ENCODE measurements at regions not wholly inside any gene's neighbourhood (a gene's known extent, or its start where the extent isn't known, plus 50 kb on each side); places are given as distances from the start of the nearest gene placed in this dataset.

- H3K4me3 ChIP-seq (ENCODE audit: low read depth, low read length): no peak overlapping the region
- no peaks in the 10 kb centered on the region for H3K4me1 ChIP-seq (ENCODE audit: control insufficient read depth, insufficient read depth, low read length)
- H3K36me3 ChIP-seq (ENCODE audit: control insufficient read depth, insufficient read depth, low read length): no peaks in the 10 kb centered on the region
- WGBS (ENCODE audit: insufficient coverage): no CpG with 5 or more reads among the region's 1 CpG
- DNase-seq (ENCODE audit: low read depth in 4 of 6, low spot score in 6 of 6): no peak
- no peak overlapping the region for H3K27ac ChIP-seq (ENCODE audit: low read depth, low read length)
- no peaks in the 10 kb centered on the region for H3K9me3 ChIP-seq (ENCODE audit: control insufficient read depth, insufficient read depth, low read length)
- no peaks in the 10 kb centered on the region for H3K27me3 ChIP-seq (ENCODE audit: control insufficient read depth, insufficient read depth, low read length)
These were observed 116.1 kb upstream of the GALNT2 start for GRCh38 chr1:229950908-229951307.

- H3K4me3 ChIP-seq (ENCODE audit: low read depth, low read length): no peak overlapping the region
- no peaks in the 10 kb centered on the region for H3K9me3 ChIP-seq (ENCODE audit: control insufficient read depth, insufficient read depth, low read length)
- WGBS (ENCODE audit: insufficient coverage): 100% methylated on average over 1 of the region's 2 CpGs
- DNase-seq (ENCODE audit: low read depth in 4 of 6, low spot score in 6 of 6): no peak
- H3K4me1 ChIP-seq (ENCODE audit: control insufficient read depth, insufficient read depth, low read length): no peaks in the 10 kb centered on the region
- no peak overlapping the region for H3K27ac ChIP-seq (ENCODE audit: low read depth, low read length)
- no peaks in the 10 kb centered on the region for H3K27me3 ChIP-seq (ENCODE audit: control insufficient read depth, insufficient read depth, low read length)
- no peaks in the 10 kb centered on the region for H3K36me3 ChIP-seq (ENCODE audit: control insufficient read depth, insufficient read depth, low read length)
These were observed 115.0 kb upstream of the GALNT2 start for GRCh38 chr1:229951856-229952534.

DNA sequence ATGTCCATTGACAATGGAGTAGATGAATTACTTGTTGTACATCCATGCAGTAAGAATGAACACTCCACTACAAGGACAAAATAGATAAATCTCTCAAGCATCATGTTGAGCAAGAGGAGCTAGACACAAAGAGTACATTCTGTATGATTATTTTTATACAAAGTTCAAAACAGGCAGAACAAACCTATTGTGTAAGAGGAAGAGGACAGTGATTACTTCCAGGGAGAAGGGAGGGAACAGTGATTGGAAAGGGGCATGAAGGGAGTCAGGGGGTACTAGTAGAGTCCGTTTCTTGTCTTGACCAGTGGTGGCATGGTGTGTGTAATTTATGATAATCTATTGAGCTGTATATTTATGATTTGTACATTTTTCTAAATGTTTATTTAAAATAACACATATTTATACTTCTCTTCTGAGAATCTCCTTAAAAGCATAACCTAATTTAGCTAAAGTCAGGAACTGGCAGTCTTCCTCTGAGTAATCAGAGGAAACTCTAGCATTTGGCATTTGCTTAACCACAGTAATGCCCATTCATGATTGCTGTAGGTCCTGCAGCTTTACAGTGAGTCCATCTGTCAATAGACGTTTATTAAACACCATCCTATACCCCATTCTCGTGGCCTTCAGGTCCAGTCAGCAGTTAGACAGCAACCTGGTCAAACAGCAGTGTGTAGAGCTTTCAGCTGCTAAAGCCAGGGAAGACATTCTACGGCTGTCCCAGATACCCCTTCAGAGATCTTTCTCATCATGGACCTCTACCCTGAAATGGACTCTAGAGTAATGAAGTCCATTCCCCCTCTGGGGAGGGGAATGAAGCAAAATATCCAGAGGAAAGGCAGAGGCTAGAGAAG lies 114.1 kb upstream of the GALNT2 start:
- 90% methylated on average over 3 of the region's 4 CpGs for WGBS (ENCODE audit: insufficient coverage)
- no peak for DNase-seq (ENCODE audit: low read depth in 4 of 6, low spot score in 6 of 6)
- H3K9me3 ChIP-seq (ENCODE audit: control insufficient read depth, insufficient read depth, low read length): no peaks in the 10 kb centered on the region
- no peaks in the 10 kb centered on the region for H3K27me3 ChIP-seq (ENCODE audit: control insufficient read depth, insufficient read depth, low read length)
- no peak overlapping the region for H3K4me3 ChIP-seq (ENCODE audit: low read depth, low read length)
- H3K27ac ChIP-seq (ENCODE audit: low read depth, low read length): no peak overlapping the region
- no peaks in the 10 kb centered on the region for H3K36me3 ChIP-seq (ENCODE audit: control insufficient read depth, insufficient read depth, low read length)
- no peaks in the 10 kb centered on the region for H3K4me1 ChIP-seq (ENCODE audit: control insufficient read depth, insufficient read depth, low read length)

GRCh38 chr1:229953736-229954326 lies 113.2 kb upstream of the GALNT2 start:
- Histone ChIP-seq H3K4me3 (ENCODE audit: low read depth, low read length) (no peak overlapping the region), H3K4me1 (ENCODE audit: control insufficient read depth, insufficient read depth, low read length) (no peaks in the 10 kb centered on the region), H3K36me3 (ENCODE audit: control insufficient read depth, insufficient read depth, low read length) (no peaks in the 10 kb centered on the region), H3K27ac (ENCODE audit: low read depth, low read length) (no peak overlapping the region), H3K27me3 (ENCODE audit: control insufficient read depth, insufficient read depth, low read length) (no peaks in the 10 kb centered on the region), H3K9me3 (ENCODE audit: control insufficient read depth, insufficient read depth, low read length) (no peaks in the 10 kb centered on the region)
- DNase-seq (ENCODE audit: low read depth in 4 of 6, low spot score in 6 of 6): no peak
- WGBS (ENCODE audit: insufficient coverage): no CpG with 5 or more reads among the region's 1 CpG

- 100% methylated on average over 1 of the region's 2 CpGs for WGBS (ENCODE audit: insufficient coverage)
These were observed 102.8 kb upstream of the GALNT2 start for GRCh38 chr1:229964281-229964680.

DNA sequence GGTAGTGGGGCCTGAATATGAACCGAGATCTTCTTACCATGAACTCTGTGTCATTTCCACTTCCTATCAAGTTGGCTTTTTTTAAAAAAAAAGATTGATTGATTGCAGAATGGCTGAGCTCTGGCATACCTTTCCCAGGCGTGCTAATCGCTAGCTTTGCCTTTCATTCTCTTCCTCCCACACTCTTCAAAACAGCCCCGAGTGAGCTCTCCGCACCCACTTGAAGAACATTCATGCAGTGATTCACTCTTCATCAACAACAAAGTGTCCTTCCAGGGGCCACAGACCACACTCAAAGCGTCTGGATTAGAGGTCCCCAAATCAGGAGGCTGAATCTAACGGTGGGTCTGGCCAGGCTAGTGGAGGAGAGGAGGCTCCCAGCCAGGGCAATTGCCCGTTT lies 96.3 kb upstream of the GALNT2 start:
- no peaks in the 10 kb centered on the region for H3K36me3 ChIP-seq (ENCODE audit: control insufficient read depth, insufficient read depth, low read length)
- no peaks in the 10 kb centered on the region for H3K9me3 ChIP-seq (ENCODE audit: control insufficient read depth, insufficient read depth, low read length)
- H3K27ac ChIP-seq (ENCODE audit: low read depth, low read length): no peak overlapping the region
- 92% methylated on average over 7 of the region's 8 CpGs for WGBS (ENCODE audit: insufficient coverage)
- H3K4me1 ChIP-seq (ENCODE audit: control insufficient read depth, insufficient read depth, low read length): no peaks in the 10 kb centered on the region
- H3K27me3 ChIP-seq (ENCODE audit: control insufficient read depth, insufficient read depth, low read length): no peaks in the 10 kb centered on the region
- DNase-seq (ENCODE audit: low read depth in 4 of 6, low spot score in 6 of 6): no peak
- H3K4me3 ChIP-seq (ENCODE audit: low read depth, low read length): no peak overlapping the region

More at GRCh38 chr1:229964281-229964680, 102.8 kb upstream of the GALNT2 start:
- H3K27me3 ChIP-seq (ENCODE audit: control insufficient read depth, insufficient read depth, low read length): no peaks in the 10 kb centered on the region
- no peak overlapping the region for H3K27ac ChIP-seq (ENCODE audit: low read depth, low read length)
- H3K4me3 ChIP-seq (ENCODE audit: low read depth, low read length): no peak overlapping the region
- no peaks in the 10 kb centered on the region for H3K4me1 ChIP-seq (ENCODE audit: control insufficient read depth, insufficient read depth, low read length)
- H3K9me3 ChIP-seq (ENCODE audit: control insufficient read depth, insufficient read depth, low read length): no peaks in the 10 kb centered on the region
- no peak for DNase-seq (ENCODE audit: low read depth in 4 of 6, low spot score in 6 of 6)
- no peaks in the 10 kb centered on the region for H3K36me3 ChIP-seq (ENCODE audit: control insufficient read depth, insufficient read depth, low read length)

DNA sequence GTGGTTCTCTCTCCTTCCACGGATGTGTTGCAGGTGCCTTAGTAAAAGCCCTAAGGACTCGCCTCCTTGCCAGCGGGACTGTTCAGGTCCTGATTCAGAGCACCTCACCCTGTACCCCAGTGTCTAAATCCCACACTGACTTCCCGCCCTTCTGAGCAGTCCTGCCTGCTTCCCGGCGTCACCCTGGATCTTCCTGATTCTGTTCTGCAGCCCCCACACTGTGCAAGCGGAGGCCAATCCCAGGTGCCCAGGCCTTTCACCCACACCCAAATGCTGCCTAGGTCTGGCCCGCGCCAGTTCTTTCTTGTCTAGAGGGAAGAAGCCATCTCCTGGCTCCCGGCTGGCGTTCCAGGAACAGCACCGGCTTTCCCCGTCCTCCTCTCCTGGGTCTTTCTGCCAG lies 95.9 kb upstream of the GALNT2 start:
- Histone ChIP-seq H3K27me3 (ENCODE audit: control insufficient read depth, insufficient read depth, low read length) (no peaks in the 10 kb centered on the region), H3K4me1 (ENCODE audit: control insufficient read depth, insufficient read depth, low read length) (no peaks in the 10 kb centered on the region), H3K9me3 (ENCODE audit: control insufficient read depth, insufficient read depth, low read length) (no peaks in the 10 kb centered on the region), H3K4me3 (ENCODE audit: low read depth, low read length) (no peak overlapping the region), H3K36me3 (ENCODE audit: control insufficient read depth, insufficient read depth, low read length) (no peaks in the 10 kb centered on the region), H3K27ac (ENCODE audit: low read depth, low read length) (no peak overlapping the region)
- 98% methylated on average over 13 of the region's 13 CpGs for WGBS (ENCODE audit: insufficient coverage)
- no peak for DNase-seq (ENCODE audit: low read depth in 4 of 6, low spot score in 6 of 6)

- no peak for DNase-seq (ENCODE audit: low read depth in 4 of 6, low spot score in 6 of 6)
- Histone ChIP-seq H3K9me3 (ENCODE audit: control insufficient read depth, insufficient read depth, low read length) (peaks cover 2% of the 10 kb centered on the region), H3K4me1 (ENCODE audit: control insufficient read depth, insufficient read depth, low read length) (no peaks in the 10 kb centered on the region), H3K27me3 (ENCODE audit: control insufficient read depth, insufficient read depth, low read length) (no peaks in the 10 kb centered on the region), H3K27ac (ENCODE audit: low read depth, low read length) (no peak overlapping the region), H3K36me3 (ENCODE audit: control insufficient read depth, insufficient read depth, low read length) (no peaks in the 10 kb centered on the region), H3K4me3 (ENCODE audit: low read depth, low read length) (no peak overlapping the region)
- WGBS (ENCODE audit: insufficient coverage): 86% methylated on average over 9 of the region's 9 CpGs
These were observed 94.3 kb upstream of the GALNT2 start for GRCh38 chr1:229972600-229973296.

DNA sequence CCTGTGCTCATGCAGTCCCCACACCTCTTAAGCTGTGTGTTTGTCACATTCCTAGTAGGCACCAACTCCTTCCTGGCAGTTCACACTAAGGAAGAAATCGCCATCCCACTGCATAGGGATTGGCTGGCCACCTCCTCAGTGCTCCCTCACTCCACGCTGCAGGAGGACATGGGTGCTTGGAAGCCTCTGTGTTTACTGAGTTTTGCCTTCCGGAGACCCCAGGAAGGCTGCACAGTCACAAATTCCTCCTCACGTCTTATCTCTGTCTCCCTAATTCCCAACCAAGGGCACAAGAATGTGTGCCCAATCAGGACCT lies 93.8 kb upstream of the GALNT2 start:
- Histone ChIP-seq H3K27ac (ENCODE audit: low read depth, low read length) (no peak overlapping the region), H3K4me1 (ENCODE audit: control insufficient read depth, insufficient read depth, low read length) (no peaks in the 10 kb centered on the region), H3K4me3 (ENCODE audit: low read depth, low read length) (no peak overlapping the region), H3K9me3 (ENCODE audit: control insufficient read depth, insufficient read depth, low read length) (peaks cover 3% of the 10 kb centered on the region), H3K27me3 (ENCODE audit: control insufficient read depth, insufficient read depth, low read length) (no peaks in the 10 kb centered on the region), H3K36me3 (ENCODE audit: control insufficient read depth, insufficient read depth, low read length) (no peaks in the 10 kb centered on the region)
- 88% methylated on average over 4 of the region's 4 CpGs for WGBS (ENCODE audit: insufficient coverage)
- no peak for DNase-seq (ENCODE audit: low read depth in 4 of 6, low spot score in 6 of 6)

Measured in spinal cord (tissue), 9 donors.